SKM-1 treated with dmso at 0.1 percent for 144 hours (cell line): ENCODE measurements at regions not wholly inside any gene's neighbourhood (a gene's known extent, or its start where the extent isn't known, plus 50 kb on each side); places are given as distances from the start of the nearest gene placed in this dataset.
"Not testable (repeated sequence)": the region's sequence is repeated elsewhere in the genome, so short reads cannot be mapped to it uniquely, and the experiment has no call there.

Experiments used
- DNase-seq: peaks from one replicate; lab custom pipeline; 2025; ENCODE audit not compliant: unreplicated experiment; lab: John Stamatoyannopoulos, UW

DNA sequence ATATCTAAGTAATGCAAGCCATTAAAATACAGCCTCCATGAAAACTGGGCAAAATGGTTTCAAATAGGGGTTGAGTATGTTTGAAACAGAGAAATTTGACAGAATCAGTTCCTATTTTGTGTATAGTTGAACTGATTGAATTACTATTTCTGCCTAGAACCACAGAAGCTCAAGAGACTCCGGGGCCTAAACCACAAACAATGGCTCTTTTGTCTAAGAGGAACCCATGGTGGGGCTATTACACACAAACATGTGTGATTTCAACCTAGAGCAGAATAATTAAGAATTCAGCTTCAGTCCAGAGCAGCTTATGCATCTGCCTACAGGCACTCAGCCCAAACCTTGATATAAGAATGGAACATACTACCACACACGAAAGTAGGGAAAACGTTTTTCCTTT is 171.2 kb upstream of the MPDZ start:
- no peak for DNase-seq

DNA sequence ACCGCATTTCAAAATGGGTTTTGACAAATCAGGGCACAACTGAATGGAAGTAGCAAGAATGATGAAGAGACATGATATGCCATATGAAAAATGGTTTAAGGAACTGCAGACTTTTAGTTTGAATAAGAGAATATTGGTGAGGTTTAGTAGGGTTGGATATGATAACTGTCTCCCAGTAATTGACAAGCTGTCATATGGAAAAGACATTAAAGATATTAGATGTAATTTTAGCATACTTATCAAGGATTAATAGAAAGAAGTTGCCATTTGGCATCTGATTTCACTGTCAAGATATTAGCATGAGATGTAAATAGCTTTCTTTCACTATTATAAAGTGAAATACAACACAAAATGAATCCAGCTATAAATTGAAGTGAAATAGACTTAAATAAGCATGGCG is 169.0 kb upstream of the MPDZ start:
- no peak for DNase-seq

GRCh38 chr9:13447843-13448422 is 168.4 kb upstream of the MPDZ start:
- no peak for DNase-seq

GRCh38 chr9:13446938-13447842 is 167.7 kb upstream of the MPDZ start:
- DNase-seq: no peak

GRCh38 chr9:13446286-13446937 is 166.9 kb upstream of the MPDZ start:
- DNase-seq: no peak

GRCh38 chr9:13445103-13445500 is 165.6 kb upstream of the MPDZ start:
- DNase-seq: no peak

DNA sequence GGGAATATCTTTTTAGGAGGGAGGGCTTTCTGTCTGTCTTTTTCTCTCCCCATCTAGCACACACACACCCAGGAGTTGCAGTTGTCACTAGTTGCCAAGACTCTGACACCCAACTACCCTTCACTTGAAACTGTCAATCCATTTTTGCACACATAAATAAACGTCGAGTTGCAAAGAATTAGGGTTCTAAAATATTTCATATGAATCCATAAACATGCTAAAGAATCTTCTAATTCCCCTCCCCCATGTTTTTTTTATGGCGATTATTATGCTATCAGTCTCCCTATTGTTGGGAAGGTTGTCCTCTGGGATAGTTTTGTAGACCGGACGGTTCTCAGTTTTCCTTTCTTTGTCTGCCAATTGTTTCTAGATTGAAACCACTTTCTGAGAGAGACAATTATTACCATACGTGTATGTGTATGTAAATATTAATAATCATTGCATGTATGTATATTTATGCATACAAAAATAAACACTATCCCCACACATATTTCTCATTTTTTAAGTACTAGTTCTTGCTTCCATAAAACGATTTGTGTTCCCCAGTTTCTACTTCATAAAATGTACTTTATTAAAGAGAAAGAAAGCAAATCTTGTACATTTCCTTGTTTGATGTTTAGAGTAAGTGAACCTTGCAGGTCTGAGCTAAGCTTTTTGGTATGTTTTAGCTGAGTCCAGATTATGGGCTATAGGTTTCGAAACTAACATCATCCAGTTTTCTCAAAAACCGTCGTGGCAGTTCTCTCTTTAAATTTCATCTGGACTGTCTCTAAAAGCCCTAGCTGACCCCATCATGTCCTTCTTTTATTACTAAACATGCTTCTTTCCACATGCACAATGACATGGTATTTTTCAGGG is 165.0 kb upstream of the MPDZ start:
- DNase-seq: no peak

GRCh38 chr9:13443346-13444244 is 164.1 kb upstream of the MPDZ start:
- no peak for DNase-seq

- DNase-seq: no peak
These were observed 160.4 kb upstream of the MPDZ start for GRCh38 chr9:13439685-13440476.

- DNase-seq: no peak
These were observed 158.4 kb upstream of the MPDZ start for GRCh38 chr9:13437866-13438265.

GRCh38 chr9:13436591-13436990 is 157.1 kb upstream of the MPDZ start:
- DNase-seq: no peak

DNA sequence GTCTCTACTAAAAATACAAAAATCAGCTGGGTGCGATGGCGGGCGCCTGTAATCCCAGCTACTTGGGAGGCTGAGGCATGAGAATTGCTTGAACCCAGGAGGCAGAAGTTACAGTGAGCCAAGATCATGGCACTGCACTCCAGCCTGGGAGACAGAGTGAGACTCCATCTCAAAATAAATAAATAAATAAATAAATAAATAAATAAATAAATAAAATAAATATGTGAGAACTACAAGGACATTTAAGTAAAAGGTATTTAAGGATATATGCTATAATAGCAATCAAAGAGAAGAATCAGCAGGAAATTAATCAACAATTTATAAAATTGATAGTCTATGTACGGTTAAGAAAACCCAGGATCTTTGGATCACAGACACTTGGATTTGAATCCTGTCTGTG is 154.0 kb upstream of the MPDZ start:
- DNase-seq: not testable (repeated sequence)

DNA sequence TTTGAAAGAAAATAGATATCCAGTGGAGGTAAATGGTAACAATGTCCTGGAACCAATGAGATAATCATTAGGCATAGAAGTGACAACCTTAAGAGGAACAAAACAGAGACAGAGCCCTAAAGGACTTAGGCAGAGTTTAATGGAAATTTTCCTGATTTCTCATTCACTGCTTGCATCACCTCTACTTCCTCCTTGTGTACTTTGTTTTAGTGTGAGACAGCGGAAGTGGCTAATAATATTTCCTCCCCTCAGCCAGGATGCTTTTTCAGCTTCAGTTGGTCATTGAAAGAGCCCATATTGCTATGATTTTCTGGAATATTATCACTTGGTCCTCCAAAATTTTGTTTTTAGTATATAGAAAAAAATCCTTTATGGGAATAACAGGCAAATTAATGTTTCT is 153.4 kb upstream of the MPDZ start:
- DNase-seq: peak; percentile 89

DNA sequence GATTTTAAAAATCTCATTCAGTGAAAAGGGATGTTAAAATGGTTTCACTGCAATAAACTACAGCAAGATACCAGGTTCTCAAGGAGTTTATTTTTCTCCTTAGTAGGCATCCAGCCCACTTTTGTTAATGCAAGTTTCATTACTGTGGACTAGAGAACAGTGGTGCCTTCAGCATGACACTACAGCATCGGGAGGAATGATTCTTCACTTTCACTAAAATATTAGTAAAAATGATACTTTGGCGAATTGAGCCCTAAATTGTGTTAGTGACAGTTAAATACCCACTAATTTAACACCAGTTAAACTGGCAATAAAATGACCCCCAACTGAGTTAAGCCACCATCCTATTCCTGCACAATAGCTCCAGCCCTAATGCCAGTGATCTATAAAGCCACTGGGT is 152.2 kb upstream of the MPDZ start:
- DNase-seq: no peak

- DNase-seq: no peak
These were observed 151.7 kb upstream of the MPDZ start for GRCh38 chr9:13431222-13431536.

DNA sequence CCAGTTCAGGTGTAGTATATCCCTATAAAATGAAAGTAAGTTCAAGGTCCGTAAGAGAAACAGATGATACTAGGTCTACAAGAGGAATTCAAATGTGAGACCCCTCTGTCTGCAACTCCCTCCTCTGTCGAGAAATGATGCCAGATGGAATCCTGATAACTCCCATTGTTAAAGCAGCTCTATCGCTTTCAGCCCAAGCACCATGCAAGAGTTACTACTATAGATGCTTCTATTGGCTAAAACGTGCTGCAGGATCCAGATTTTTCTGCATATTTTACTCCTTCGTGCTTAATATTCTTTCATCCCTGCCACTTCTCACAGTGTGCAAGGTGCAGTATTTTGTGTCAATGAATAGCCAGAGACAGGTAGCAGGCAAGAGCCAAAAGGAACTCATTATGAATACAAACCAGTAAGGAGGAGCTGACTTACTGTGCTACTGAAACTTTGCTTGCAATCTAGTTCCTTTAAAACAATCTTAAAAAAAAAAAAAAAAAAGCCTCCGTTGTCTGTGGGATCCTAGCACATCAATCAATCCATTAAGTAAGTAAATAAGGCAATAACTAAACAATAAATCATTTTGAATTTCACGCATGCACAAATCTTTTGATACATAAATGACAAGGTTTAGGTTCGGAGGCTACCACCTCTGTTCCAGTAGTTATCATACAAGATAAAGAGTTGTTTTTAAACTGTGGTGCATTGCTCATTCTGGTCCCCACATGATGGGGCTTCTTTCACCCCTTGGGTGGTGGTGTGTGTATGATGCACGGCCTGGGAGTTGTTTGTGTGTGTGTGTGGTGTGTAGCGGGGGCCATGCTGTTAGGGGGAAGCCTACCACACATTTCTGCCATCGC is 151.1 kb upstream of the MPDZ start:
- DNase-seq: no peak

GRCh38 chr9:13429301-13430190 is 150.1 kb upstream of the MPDZ start:
- no peak for DNase-seq

DNA sequence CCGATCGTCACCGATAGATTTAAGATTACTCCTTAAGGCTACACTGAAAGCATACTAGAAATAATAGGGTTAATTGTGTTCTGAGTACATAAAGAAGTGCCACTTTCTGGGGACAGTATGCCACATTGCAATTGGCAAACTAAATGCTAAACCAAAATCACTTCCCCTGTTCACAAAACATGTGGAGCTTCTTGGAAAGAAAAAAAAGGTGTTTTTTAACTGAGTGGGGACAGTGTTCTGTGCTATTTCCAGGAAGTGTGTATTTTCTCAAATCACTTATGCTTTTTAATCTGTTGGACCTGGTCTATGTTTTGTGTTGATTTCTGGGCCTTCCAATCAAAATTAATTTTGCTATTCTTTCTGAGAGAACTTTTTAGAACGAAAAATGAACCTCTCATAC is 149.3 kb upstream of the MPDZ start:
- no peak for DNase-seq
